NCI-H1436 treated with DMSO at 0.1 percent for 48 hours (cell line): ENCODE measurements at regions not wholly inside any gene's neighbourhood (a gene's known extent, or its start where the extent isn't known, plus 50 kb on each side); places are given as distances from the start of the nearest gene placed in this dataset.
"Not testable (repeated sequence)": the region's sequence is repeated elsewhere in the genome, so short reads cannot be mapped to it uniquely, and the experiment has no call there.

Experiments used
- DNase-seq: peaks from one replicate; lab custom pipeline; 2025; lab: John Stamatoyannopoulos, UW

- peak; percentile 29 for DNase-seq
Observed at GRCh38 chr5:17365811-17366138, 132.3 kb upstream of the TAF11L2 start.

GRCh38 chr5:17367256-17367840, 130.7 kb upstream of the TAF11L2 start:
- no peak for DNase-seq

DNA sequence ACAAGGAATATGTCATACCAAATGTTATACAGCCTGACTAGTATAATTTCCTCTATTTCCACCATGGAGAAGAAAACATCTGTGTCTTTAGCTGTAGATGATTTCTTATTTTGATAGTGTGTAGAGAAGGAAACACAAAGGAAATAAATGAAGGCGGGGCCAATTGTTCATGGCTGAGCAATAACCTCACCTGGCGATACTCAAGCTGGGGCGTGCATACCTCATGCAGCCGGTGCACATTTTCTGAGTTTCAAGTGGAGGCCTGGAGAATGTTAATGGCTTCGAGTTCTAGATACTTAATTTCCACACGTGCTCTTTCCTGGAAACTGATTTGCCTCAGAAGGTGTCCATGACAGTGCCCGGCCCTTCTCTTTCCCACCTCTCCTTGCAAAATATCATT, 127.4 kb upstream of the TAF11L2 start:
- no peak for DNase-seq

DNA sequence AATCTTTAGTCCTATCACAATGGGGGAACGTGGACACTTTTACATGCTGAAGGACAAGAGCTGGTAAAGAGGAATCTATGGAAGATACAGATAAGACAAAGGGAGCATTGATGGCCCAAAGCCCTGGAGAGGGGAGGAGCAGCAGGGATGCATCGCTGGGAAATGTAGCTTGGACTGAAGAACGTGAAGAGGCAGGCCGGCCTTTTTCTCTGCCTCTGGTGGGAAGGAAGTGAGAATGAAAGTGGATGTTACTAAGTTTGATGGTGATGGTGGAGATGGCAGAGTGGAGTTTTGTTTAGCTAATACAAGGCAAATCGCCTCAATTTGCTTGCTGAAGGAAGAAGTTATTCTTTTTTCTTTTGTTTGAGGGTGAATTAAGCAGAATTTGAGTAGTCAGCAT, 124.6 kb upstream of the TAF11L2 start:
- no peak for DNase-seq

DNA sequence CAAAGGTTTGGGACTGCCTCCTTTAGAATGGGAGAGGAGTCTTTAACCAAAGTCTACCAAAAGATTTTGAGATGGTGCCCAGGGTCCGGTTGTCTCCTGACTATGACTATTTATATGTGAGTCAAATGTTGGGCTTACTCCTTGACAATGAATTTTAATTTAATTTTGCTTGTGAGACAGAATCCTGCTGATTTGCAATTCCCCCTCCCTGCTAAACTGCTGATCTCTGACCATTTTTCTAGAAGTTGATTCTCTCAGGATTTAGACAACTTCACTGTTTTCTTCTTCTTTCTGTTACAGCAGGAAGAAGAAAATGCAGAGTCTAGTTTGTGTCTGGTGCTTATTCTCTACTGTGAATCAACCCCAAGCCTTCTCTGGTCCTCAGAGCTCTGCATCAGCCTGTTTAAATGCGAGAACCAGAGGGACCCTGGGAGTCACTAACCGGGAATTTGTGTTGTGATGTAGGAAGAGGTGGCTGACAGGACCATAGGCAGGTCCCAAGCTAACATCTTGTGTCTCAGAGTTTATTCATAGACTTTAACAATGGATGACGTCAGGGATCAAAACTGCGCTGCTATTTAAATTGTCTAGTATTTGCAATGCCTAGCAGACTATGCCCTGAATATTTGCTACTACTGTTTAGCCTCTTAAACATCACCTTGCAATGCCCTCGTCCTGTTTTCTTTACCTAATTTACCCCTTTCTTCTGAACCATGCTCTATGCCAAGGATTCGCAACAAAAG, 124.0 kb upstream of the TAF11L2 start:
- DNase-seq: no peak

GRCh38 chr5:17374973-17375742, 122.9 kb upstream of the TAF11L2 start:
- DNase-seq: no peak

GRCh38 chr5:17375886-17376285, 122.1 kb upstream of the TAF11L2 start:
- DNase-seq: not testable (repeated sequence)

GRCh38 chr5:17378346-17378997, 119.6 kb upstream of the TAF11L2 start:
- no peak for DNase-seq

DNA sequence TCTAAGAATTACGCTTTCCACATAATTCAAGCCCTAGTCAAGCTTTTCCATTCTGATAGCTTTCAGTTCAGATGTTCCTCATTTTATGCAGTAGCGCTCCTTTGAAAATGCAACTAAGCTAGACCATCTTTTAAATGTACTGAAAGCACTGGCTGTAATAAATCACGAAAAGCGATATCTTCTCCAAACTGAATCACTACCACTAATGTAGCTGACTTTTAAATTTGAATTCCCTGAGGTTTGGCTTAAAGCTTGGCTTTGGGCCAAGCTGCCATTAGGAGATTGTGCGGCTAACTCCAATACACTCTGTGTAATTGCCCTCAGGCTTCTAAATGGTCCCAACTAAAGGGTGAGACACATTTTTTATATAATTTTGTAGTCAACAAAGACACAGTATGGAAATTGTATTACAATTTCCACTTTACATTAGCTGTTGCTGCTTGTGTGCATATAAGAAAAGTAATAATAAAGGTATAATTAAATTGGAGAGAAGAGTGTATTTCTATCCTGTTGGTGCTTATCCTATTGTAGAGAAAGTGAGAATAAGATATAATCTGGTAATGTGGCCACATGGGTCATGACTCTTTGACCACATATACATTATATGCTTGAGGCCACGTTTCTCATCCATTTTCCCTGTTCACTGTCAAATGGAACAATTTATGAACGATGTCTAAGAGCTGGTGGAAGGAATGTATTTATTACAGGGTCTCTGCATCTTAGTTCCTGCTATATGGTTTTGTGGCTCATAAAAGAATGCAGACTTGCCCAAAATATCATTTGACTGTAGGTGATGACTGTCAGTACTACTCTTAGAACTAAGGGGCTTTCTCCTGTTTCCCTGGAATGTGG, 118.7 kb upstream of the TAF11L2 start:
- DNase-seq: peak; percentile 95

GRCh38 chr5:17381932-17382331, 116.1 kb upstream of the TAF11L2 start:
- no peak for DNase-seq

DNA sequence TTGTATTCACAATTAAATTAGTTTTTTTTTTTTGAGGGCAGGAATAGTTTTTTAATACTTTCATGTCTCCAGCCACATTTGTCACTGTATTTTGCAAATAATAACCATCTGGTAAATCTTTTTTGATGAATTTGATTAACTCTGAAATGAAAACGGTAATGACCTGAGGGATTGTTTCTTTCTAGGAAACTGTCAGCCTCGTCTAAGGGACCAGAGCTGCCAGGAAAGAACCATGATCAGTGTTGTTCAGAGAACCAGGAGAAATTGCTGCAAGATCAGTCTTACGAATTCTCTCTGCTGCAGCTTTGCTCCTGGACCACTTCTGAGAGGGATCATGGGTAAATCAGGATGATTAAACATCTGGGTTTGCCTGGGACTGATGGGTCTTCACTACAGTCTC, 114.5 kb upstream of the TAF11L2 start:
- DNase-seq: no peak

GRCh38 chr5:17384181-17384580, 113.8 kb upstream of the TAF11L2 start:
- no peak for DNase-seq

DNA sequence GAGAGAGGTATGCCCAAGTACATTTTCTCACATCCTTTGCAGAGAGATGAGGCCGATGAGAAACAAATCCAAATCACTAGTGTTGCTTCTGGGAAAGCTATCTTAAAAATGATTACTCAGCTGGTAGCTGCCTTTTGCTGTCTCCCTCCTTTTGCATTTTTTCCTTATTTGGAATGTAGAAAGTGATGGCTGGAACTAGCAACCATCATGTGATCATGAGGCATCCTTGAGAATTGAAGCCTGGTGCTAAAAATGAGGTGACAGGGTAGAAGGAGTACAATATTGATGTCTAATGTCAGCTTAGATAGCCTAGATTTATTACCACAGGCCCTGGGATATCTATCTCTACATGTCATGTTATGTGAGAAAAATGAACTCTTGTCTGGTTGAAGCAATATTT, 109.3 kb upstream of the TAF11L2 start:
- DNase-seq: no peak

DNA sequence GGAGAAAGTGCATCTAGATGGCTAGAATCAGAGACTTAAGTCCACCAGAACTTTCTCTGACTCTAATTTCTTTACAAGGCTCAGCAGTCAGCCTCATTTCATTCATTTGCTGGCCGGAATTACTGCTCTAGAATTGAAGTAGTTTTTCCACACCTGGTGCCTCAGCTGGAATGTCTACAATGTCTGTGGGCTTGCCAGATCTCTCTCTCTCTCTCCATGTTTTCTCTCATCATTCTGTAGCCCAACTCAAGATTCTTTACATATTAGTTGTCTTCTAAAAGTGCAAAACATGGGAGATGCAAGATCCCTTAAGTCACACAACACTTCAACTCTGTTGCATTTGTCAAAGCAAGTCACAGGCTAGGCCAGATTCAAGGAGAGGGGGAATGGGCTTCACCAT, 103.9 kb upstream of the TAF11L2 start:
- no peak for DNase-seq

GRCh38 chr5:17395106-17395880, 102.7 kb upstream of the TAF11L2 start:
- DNase-seq: no peak

GRCh38 chr5:17396247-17396646, 101.8 kb upstream of the TAF11L2 start:
- no peak for DNase-seq

GRCh38 chr5:17398431-17398830, 99.6 kb upstream of the TAF11L2 start:
- DNase-seq: no peak

DNA sequence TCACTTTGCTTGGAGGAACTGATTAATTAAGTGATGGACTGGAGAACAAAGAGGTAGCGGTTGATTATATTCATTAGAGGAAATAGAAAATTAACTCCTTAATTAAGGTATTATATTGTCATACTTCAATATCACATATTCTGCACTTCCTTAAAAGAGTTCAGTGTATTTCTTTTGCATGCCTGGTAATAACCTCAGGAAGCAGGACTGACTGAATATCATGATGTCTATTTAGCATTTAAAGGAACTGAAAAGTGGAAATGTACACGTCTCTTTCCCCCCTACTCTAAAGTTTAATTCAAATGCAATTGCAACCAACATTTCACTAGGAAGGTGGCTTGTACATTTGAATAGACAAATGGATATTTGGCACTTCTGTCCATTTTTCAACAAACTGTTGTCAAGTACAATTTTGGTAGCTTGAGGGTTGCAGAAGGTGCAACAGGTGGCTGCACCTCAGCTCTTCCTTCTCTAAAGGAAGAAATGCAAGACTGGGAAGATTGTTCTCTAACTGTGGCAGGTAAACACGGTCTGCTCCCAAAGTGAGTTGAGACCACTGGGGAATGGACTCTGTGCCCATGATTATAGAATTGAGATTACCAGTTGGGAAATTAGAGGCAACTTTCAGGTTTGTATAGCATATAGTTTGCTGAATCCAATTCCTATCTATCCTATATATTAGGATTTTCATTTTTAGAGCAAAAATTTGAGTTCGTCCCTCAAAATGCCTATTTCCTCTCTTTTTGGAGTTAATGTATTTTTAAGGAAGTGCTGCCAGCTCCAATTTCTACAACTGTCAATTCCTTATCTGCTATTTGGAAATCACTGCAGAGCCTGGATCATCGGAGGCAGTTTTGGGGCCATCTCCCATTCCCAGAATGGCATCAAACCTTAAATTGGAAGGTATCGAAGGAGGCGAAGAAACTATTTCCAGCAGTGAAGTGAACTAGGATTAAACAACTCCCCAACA, 98.9 kb upstream of the TAF11L2 start:
- no peak for DNase-seq

- DNase-seq: no peak
Observed at GRCh38 chr5:17399931-17400330, 98.1 kb upstream of the TAF11L2 start.
